Heart left ventricle (tissue), 13 donors: ENCODE measurements at regions not wholly inside any gene's neighbourhood (a gene's known extent, or its start where the extent isn't known, plus 50 kb on each side); places are given as distances from the start of the nearest gene placed in this dataset.

ENCODE experiments used
- POLR2A ChIP-seq, 2 donors: fragments of 450-650 bp; IDR thresholded peaks; one replicate each; pipeline ENCODE4 v1.6.1; 2017; ENCODE audit warnings: antibody characterized with exemption in 2 of 2, mild to moderate bottlenecking in 2 of 2, moderate library complexity in 2 of 2
- TF ChIP-seq, protein P1 (sequence below), 12 donors: fragments of 200-600 bp; sonication (generic) in 4 of 12; IDR thresholded peaks; one replicate each; pipeline versions ENCODE4 v1.5.0 to v1.8.0; 2018 to 2022; ENCODE audit warnings: antibody characterized with exemption in 12 of 12, mild to moderate bottlenecking in 5 of 12
- donor health status: ischemic (EF 13 %, LVEDD 7.1; RV severe dilation, severe dysfunction).
- donor health status: DM: no; HTN: yes; CAD: no.
- donor health status: DM: no; HTN: no; CAD: no.
- donor health status: ischemic (EF 25% LVEDD 6.9; RV normal size, moderate dysfunction).
- donor health status: ischemic (EF 25% LVEDD 5.7; RV mildly dilated, moderate dysfunction).
- donor health status: ischemic (EF 35%, LVEDD 5.7; RV mildly dilated, moderate dysfunction).
- donor health status: nonischemic (EF 11% LVEDD 7.7; RV severe dilation, severe dysfunction).
- donor health status: DM: yes; HTN: yes; CAD: no.
- donor health status: PGD.
- donor health status: ischemic (EF 29% LVEDD 5.4; RV normal size, mild dysfunction).
- donor health status: nonischemic (EF 23%, LVEDD 6.1; RV moderate dilation, normal function).

- TF ChIP-seq, protein P1, sequence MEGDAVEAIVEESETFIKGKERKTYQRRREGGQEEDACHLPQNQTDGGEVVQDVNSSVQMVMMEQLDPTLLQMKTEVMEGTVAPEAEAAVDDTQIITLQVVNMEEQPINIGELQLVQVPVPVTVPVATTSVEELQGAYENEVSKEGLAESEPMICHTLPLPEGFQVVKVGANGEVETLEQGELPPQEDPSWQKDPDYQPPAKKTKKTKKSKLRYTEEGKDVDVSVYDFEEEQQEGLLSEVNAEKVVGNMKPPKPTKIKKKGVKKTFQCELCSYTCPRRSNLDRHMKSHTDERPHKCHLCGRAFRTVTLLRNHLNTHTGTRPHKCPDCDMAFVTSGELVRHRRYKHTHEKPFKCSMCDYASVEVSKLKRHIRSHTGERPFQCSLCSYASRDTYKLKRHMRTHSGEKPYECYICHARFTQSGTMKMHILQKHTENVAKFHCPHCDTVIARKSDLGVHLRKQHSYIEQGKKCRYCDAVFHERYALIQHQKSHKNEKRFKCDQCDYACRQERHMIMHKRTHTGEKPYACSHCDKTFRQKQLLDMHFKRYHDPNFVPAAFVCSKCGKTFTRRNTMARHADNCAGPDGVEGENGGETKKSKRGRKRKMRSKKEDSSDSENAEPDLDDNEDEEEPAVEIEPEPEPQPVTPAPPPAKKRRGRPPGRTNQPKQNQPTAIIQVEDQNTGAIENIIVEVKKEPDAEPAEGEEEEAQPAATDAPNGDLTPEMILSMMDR (IDR thresholded peaks at IDR 0.05): no peak
- no peak for TF ChIP-seq POLR2A (IDR thresholded peaks at IDR 0.05)
Measured at GRCh38 chr6:15916581-15916980, 212.3 kb upstream of the MYLIP start.
